DND-41 (cell line): ENCODE measurements at regions not wholly inside any gene's neighbourhood (a gene's known extent, or its start where the extent isn't known, plus 50 kb on each side); places are given as distances from the start of the nearest gene placed in this dataset.

ENCODE experiments used
- ATAC-seq: fragments of 200-7000 bp; cut with Tn5 transposase; 3 replicates; pipeline ENCODE4 v1.9.1; 2021; ENCODE audit warnings: low read depth; ENCODE audit not compliant: insufficient read depth
- DNase-seq: peaks from one replicate; pipeline ENCODE4 v3.0.0-alpha.2; 2020
- H2AFZ ChIP-seq: 2 replicates; pipeline ENCODE4 v1.6.0; 2012; ENCODE audit warnings: low read depth, low read length
- H3K27ac ChIP-seq: 2 replicates; pipeline ENCODE4 v1.5.1; 2012; ENCODE audit warnings: low read length, inconsistent platforms
- H3K27me3 ChIP-seq: fragments of 200-600 bp; sonication (generic); 2 replicates; pipeline ENCODE4 v1.6.0; 2012; ENCODE audit warnings: low read length, mild to moderate bottlenecking, inconsistent platforms; ENCODE audit not compliant: insufficient read depth, poor library complexity
- H3K36me3 ChIP-seq: 2 replicates; pipeline ENCODE4 v1.5.1; 2012; ENCODE audit warnings: low read length, inconsistent platforms; ENCODE audit not compliant: insufficient read depth
- H3K4me1 ChIP-seq: 2 replicates; pipeline ENCODE4 v1.5.1; 2012; ENCODE audit warnings: mild to moderate bottlenecking, low read length; ENCODE audit not compliant: insufficient read depth
- H3K4me2 ChIP-seq: 2 replicates; pipeline ENCODE4 v1.6.0; 2012; ENCODE audit warnings: mild to moderate bottlenecking, moderate library complexity, low read length, inconsistent platforms; ENCODE audit not compliant: insufficient read depth
- H3K4me3 ChIP-seq, 2 experiments: fragments of 200-600 bp in 1 of 2; shearing (Covaris generic) in 1 of 2; 2 replicates each; pipeline ENCODE4 v1.5.1; 2012 to 2016; ENCODE audit warnings: inconsistent platforms in 2 of 2, low read length in 2 of 2, mild to moderate bottlenecking in 2 of 2, low read depth in 1 of 2, moderate library complexity in 1 of 2
- H3K79me2 ChIP-seq: 2 replicates; pipeline ENCODE4 v1.6.0; 2012; ENCODE audit warnings: low read length, inconsistent platforms; ENCODE audit not compliant: insufficient read depth
- H3K9ac ChIP-seq: 2 replicates; pipeline ENCODE4 v1.6.0; 2012; ENCODE audit warnings: low read depth, mild to moderate bottlenecking, inconsistent platforms, low read length, moderate library complexity
- H3K9me3 ChIP-seq: 2 replicates; pipeline ENCODE4 v1.5.1; 2012; ENCODE audit warnings: low read length, moderate library complexity, mild to moderate bottlenecking, inconsistent platforms; ENCODE audit not compliant: insufficient read depth, severe bottlenecking
- H4K20me1 ChIP-seq: 2 replicates; pipeline ENCODE4 v1.6.0; 2012; ENCODE audit warnings: low read length; ENCODE audit not compliant: insufficient read depth
- CTCF ChIP-seq: IDR thresholded peaks from 2 replicates; pipeline ENCODE4 v1.5.1; 2012; ENCODE audit warnings: borderline replicate concordance, low read length, moderate library complexity, mild to moderate bottlenecking; ENCODE audit not compliant: poor library complexity, severe bottlenecking; ENCODE audit errors: extremely low read depth
- EZH2 ChIP-seq: IDR thresholded peaks from 3 replicates; pipeline ENCODE4 v1.6.1; 2012; ENCODE audit warnings: borderline replicate concordance, low read depth, mild to moderate bottlenecking, moderate library complexity, low read length, inconsistent platforms; ENCODE audit not compliant: severe bottlenecking

- H3K4me1 ChIP-seq: no peaks in the 10 kb centered on the region
- no peaks in the 10 kb centered on the region for H3K9me3 ChIP-seq
- DNase-seq: no peak
- H3K4me2 ChIP-seq: no peak overlapping the region
- no peaks in the 10 kb centered on the region for H3K79me2 ChIP-seq
- no peak overlapping the region for H2AFZ ChIP-seq
- no peak overlapping the region for H3K4me3 ChIP-seq
- H3K27me3 ChIP-seq: no peaks in the 10 kb centered on the region
- no peak overlapping the region for H3K9ac ChIP-seq
- ATAC-seq: no peak
- H3K27ac ChIP-seq: no peak overlapping the region
- H3K36me3 ChIP-seq: no peaks in the 10 kb centered on the region
- TF ChIP-seq CTCF: no peak
- no peak for TF ChIP-seq EZH2
- no peaks in the 10 kb centered on the region for H4K20me1 ChIP-seq
Measured at GRCh38 chr12:85352016-85352415, 72.0 kb downstream of the ALX1 start.

DNA sequence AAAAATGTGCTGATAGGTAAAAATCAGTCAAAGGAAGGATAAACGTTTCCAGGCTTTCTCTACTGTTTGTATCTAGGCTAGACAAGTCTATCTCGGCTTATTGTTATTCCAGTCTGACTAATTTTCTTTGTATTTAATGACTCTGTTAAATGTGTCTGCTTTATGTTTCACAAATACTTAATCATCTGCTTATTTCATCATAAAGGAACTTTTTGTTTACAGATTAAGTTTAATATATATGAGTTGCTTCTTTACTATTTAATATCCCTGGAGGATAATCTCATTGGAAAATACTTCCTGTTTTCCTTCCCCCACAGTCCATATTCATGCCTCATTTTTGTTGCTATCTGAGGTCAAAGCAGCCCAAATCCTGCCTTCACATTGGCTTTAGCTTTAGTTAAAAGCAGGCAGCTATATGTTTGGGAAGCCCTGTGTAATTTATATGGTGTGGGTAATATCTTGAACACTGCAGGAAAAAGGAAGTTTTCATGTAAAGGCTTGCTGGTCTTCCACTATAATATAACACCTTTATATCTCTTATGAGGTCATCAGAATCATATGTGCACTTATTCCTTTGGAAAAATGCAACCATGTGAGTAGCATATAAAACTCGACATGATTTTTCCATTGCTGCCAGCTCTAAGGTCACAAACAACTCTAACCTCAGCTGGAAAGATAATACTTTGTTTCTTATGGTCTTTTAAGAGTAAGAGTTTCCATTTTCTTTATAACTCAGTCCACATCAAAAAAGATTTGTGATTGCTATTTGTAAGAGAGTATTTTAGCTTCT lies 76.8 kb downstream of the ALX1 start:
- Histone ChIP-seq H3K36me3 (no peaks in the 10 kb centered on the region), H3K4me2 (no peak overlapping the region), H3K9ac (no peak overlapping the region), H3K9me3 (no peaks in the 10 kb centered on the region), H3K4me1 (no peaks in the 10 kb centered on the region), H2AFZ (no peak overlapping the region), H3K4me3 (no peak overlapping the region), H3K27me3 (no peaks in the 10 kb centered on the region), H4K20me1 (no peaks in the 10 kb centered on the region), H3K27ac (no peak overlapping the region), H3K79me2 (no peaks in the 10 kb centered on the region)
- TF ChIP-seq CTCF: no peak
- no peak for TF ChIP-seq EZH2
- ATAC-seq (no peak), DNase-seq (no peak)

DNA sequence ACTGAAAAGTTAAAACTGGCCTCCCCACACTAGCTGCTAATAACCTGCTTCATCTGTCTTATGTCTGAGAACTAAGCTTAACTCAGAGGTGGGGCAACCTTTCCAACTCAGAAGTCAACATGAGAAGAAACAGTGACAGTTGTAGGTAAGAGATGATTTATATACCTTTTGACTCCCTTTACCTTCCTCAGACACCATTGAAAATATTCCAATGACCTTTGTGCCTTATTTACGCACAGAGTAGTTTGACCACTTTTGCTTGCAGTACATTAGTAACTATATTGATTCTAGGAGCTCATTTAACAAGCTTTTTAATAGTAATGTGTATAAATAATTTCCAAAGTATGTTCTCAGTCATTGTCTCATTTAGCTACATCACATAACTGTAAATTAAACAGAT lies 77.6 kb downstream of the ALX1 start:
- H3K79me2 ChIP-seq: no peaks in the 10 kb centered on the region
- no peaks in the 10 kb centered on the region for H3K4me1 ChIP-seq
- H4K20me1 ChIP-seq: no peaks in the 10 kb centered on the region
- no peak overlapping the region for H3K27ac ChIP-seq
- H3K27me3 ChIP-seq: no peaks in the 10 kb centered on the region
- no peak overlapping the region for H3K9ac ChIP-seq
- H3K4me3 ChIP-seq: no peak overlapping the region
- TF ChIP-seq CTCF: no peak
- no peak for TF ChIP-seq EZH2
- no peak for DNase-seq
- H2AFZ ChIP-seq: no peak overlapping the region
- no peaks in the 10 kb centered on the region for H3K36me3 ChIP-seq
- no peak overlapping the region for H3K4me2 ChIP-seq
- no peak for ATAC-seq
- H3K9me3 ChIP-seq: no peaks in the 10 kb centered on the region
